Trophoblast cell (in vitro differentiated cells and primary cell): ENCODE measurements at regions not wholly inside any gene's neighbourhood (a gene's known extent, or its start where the extent isn't known, plus 50 kb on each side); places are given as distances from the start of the nearest gene placed in this dataset.
"Not testable (repeated sequence)": the region's sequence is repeated elsewhere in the genome, so short reads cannot be mapped to it uniquely, and the experiment has no call there.

Experiments
- DNase-seq, 2 donors: peaks; one replicate each; pipeline ENCODE4 v3.0.0-alpha.2; 2016
- H2AFZ ChIP-seq: 2 replicates; pipeline ENCODE4 v1.6.1; 2013; ENCODE audit warnings: low read length, moderate library complexity, mild to moderate bottlenecking; ENCODE audit not compliant: insufficient read depth, poor library complexity
- H2AK5ac ChIP-seq: 2 replicates; pipeline ENCODE4 v1.6.1; 2013; ENCODE audit warnings: mild to moderate bottlenecking, low read length
- H2BK120ac ChIP-seq: 2 replicates; pipeline ENCODE4 v1.6.1; 2013; ENCODE audit warnings: low read length, mild to moderate bottlenecking, moderate library complexity; ENCODE audit not compliant: insufficient read depth, poor library complexity
- H2BK12ac ChIP-seq: 2 replicates; pipeline ENCODE4 v1.6.1; 2013; ENCODE audit warnings: mild to moderate bottlenecking, low read length, moderate library complexity
- H2BK5ac ChIP-seq: 2 replicates; pipeline ENCODE4 v1.6.1; 2013; ENCODE audit warnings: low read length, low read depth, moderate library complexity, mild to moderate bottlenecking; ENCODE audit not compliant: poor library complexity
- H3K14ac ChIP-seq: 2 replicates; pipeline ENCODE4 v1.6.1; 2013; ENCODE audit warnings: mild to moderate bottlenecking, low read length
- H3K18ac ChIP-seq: 2 replicates; pipeline ENCODE4 v1.6.1; 2013; ENCODE audit warnings: mild to moderate bottlenecking, low read length
- H3K23ac ChIP-seq: 2 replicates; pipeline ENCODE4 v1.6.1; 2013; ENCODE audit warnings: low read length
- H3K27ac ChIP-seq: 2 replicates; pipeline ENCODE4 v1.5.1; 2013; ENCODE audit warnings: low read depth, mild to moderate bottlenecking, inconsistent platforms, low read length, moderate library complexity
- H3K27me3 ChIP-seq: 2 replicates; pipeline ENCODE4 v1.6.1; 2013; ENCODE audit warnings: inconsistent platforms, mild to moderate bottlenecking, low read length, moderate library complexity; ENCODE audit not compliant: insufficient read depth
- H3K36me3 ChIP-seq, 2 experiments: 1 replicate in 1 of 2; 2 replicates in 1 of 2; pipeline ENCODE4 v1.6.1; 2013; ENCODE audit warnings: low read length in 2 of 2, mild to moderate bottlenecking in 2 of 2, moderate library complexity in 1 of 2; ENCODE audit not compliant: insufficient read depth in 2 of 2, control insufficient read depth in 1 of 2
- H3K4ac ChIP-seq: 2 replicates; pipeline ENCODE4 v1.6.1; 2013; ENCODE audit warnings: low read depth, mild to moderate bottlenecking, low read length, moderate library complexity
- H3K4me1 ChIP-seq, 2 experiments: 1 replicate in 1 of 2; 2 replicates in 1 of 2; pipeline ENCODE4 v1.6.1; 2013; ENCODE audit warnings: low read length in 2 of 2, mild to moderate bottlenecking in 2 of 2, moderate library complexity in 1 of 2; ENCODE audit not compliant: insufficient read depth in 2 of 2, control insufficient read depth in 1 of 2
- H3K4me2 ChIP-seq: 2 replicates; pipeline ENCODE4 v1.6.1; 2013; ENCODE audit warnings: inconsistent platforms, mild to moderate bottlenecking, low read length, moderate library complexity
- H3K4me3 ChIP-seq: 2 replicates; pipeline ENCODE4 v1.5.1; 2013; ENCODE audit warnings: mild to moderate bottlenecking, low read depth, low read length, inconsistent platforms
- H3K79me1 ChIP-seq: one replicate; pipeline ENCODE4 v1.6.1; 2013; ENCODE audit warnings: low read length
- H3K79me2 ChIP-seq: 2 replicates; pipeline ENCODE4 v1.6.1; 2013; ENCODE audit warnings: low read length, mild to moderate bottlenecking; ENCODE audit not compliant: control insufficient read depth, insufficient read depth, poor library complexity
- H3K9ac ChIP-seq: 2 replicates; pipeline ENCODE4 v1.6.1; 2013; ENCODE audit warnings: mild to moderate bottlenecking, low read length
- H3K9me3 ChIP-seq: 2 replicates; pipeline ENCODE4 v1.6.1; 2013; ENCODE audit warnings: low read depth, mild to moderate bottlenecking, control low read depth, inconsistent platforms, low read length; ENCODE audit not compliant: insufficient read depth
- H4K12ac ChIP-seq: 2 replicates; pipeline ENCODE4 v1.6.1; 2013; ENCODE audit warnings: low read depth, mild to moderate bottlenecking, low read length, moderate library complexity
- H4K8ac ChIP-seq: 2 replicates; pipeline ENCODE4 v1.6.1; 2013; ENCODE audit warnings: low read depth, mild to moderate bottlenecking, low read length, moderate library complexity
- H4K91ac ChIP-seq: one replicate; pipeline ENCODE4 v1.6.1; 2013; ENCODE audit warnings: low read depth, mild to moderate bottlenecking, low read length, moderate library complexity
- WGBS: extraction: QIAGEN DNeasy Blood & Tissue Kit; methylation state at CpG from one replicate; pipeline ENCODE4 v1.1.7; 2013; ENCODE audit warnings: missing lambda C conversion rate; ENCODE audit not compliant: insufficient read length, insufficient coverage; ENCODE audit errors: extremely low coverage; 5-methylcytosine and 5-hydroxymethylcytosine counted together

GRCh38 chr4:111959222-111959621, 186.0 kb upstream of the FAM241A start:
- Histone ChIP-seq H2BK120ac (no peak overlapping the region), H2AFZ (no peak overlapping the region), H4K12ac (no peak overlapping the region), H2BK12ac (no peak overlapping the region), H2AK5ac (no peak overlapping the region), H3K79me1 (no peaks in the 10 kb centered on the region), H4K8ac (no peak overlapping the region), H3K4me2 (no peak overlapping the region), H3K36me3 (no peaks in the 10 kb centered on the region), H3K23ac (no peak overlapping the region), H3K4ac (no peak overlapping the region), H3K4me3 (no peak overlapping the region), H3K27ac (no peak overlapping the region), H3K79me2 (no peaks in the 10 kb centered on the region), H2BK5ac (no peak overlapping the region), H3K4me1 (peaks cover 0 to 3% of the 10 kb centered on the region in 2 experiments), H3K9ac (no peak overlapping the region), H3K9me3 (no peaks in the 10 kb centered on the region), H4K91ac (no peak overlapping the region), H3K14ac (no peak overlapping the region), H3K18ac (no peak overlapping the region), H3K27me3 (no peaks in the 10 kb centered on the region)
- no CpG with 5 or more reads among the region's 2 CpGs for WGBS
- DNase-seq, result peak; percentile 40 to 47

GRCh38 chr4:111960241-111960667, 185.0 kb upstream of the FAM241A start:
- Histone ChIP-seq H3K23ac (no peak overlapping the region), H2AK5ac (no peak overlapping the region), H3K36me3 (no peaks in the 10 kb centered on the region), H3K27me3 (no peaks in the 10 kb centered on the region), H2AFZ (no peak overlapping the region), H3K4me3 (no peak overlapping the region), H2BK5ac (no peak overlapping the region), H3K79me2 (no peaks in the 10 kb centered on the region), H3K14ac (no peak overlapping the region), H4K12ac (no peak overlapping the region), H3K18ac (no peak overlapping the region), H4K91ac (no peak overlapping the region), H3K9ac (no peak overlapping the region), H3K4me1 (peaks cover 0 to 3% of the 10 kb centered on the region in 2 experiments), H3K9me3 (no peaks in the 10 kb centered on the region), H3K4me2 (no peak overlapping the region), H2BK120ac (no peak overlapping the region), H4K8ac (no peak overlapping the region), H3K79me1 (no peaks in the 10 kb centered on the region), H2BK12ac (no peak overlapping the region), H3K4ac (no peak overlapping the region), H3K27ac (peak overlapping the region; percentile 23)
- DNase-seq, result peak; percentile 62 to 89
- no CpG with 5 or more reads among the region's 2 CpGs for WGBS

DNA sequence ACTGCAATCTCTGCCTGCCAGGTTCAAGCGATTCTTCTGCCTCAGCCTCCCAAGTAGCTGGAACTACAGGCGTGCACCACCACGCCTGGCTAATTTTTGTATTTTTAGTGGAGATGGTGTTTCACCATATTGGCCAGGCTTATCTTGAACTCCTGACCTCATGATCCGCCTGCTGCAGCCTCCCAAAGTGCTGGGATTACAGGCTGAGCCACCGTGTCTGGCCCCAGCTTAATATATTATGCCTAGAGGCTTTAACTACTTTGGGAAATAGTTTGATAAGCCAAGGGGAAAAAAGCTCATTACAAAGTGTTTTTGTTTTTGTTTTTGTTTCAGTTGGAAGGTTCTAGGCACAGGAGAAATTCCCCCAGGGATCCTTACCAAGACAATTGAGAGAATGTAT, 184.2 kb upstream of the FAM241A start:
- H3K18ac ChIP-seq, H3K9me3 ChIP-seq, H2AK5ac ChIP-seq, H3K79me1 ChIP-seq, H4K8ac ChIP-seq, H3K4me1 ChIP-seq, H3K79me2 ChIP-seq, H3K27ac ChIP-seq, H3K4me2 ChIP-seq, DNase-seq, H2BK12ac ChIP-seq, H3K23ac ChIP-seq, H2AFZ ChIP-seq, H3K4me3 ChIP-seq, H3K36me3 ChIP-seq, H3K4ac ChIP-seq, H3K27me3 ChIP-seq, H2BK5ac ChIP-seq, H3K14ac ChIP-seq, H4K12ac ChIP-seq, H3K9ac ChIP-seq, H4K91ac ChIP-seq, H2BK120ac ChIP-seq: not testable (repeated sequence)
- no CpG with 5 or more reads among the region's 5 CpGs for WGBS

- Histone ChIP-seq H3K18ac (no peak overlapping the region), H4K8ac (no peak overlapping the region), H2BK5ac (no peak overlapping the region), H2AFZ (no peak overlapping the region), H2AK5ac (no peak overlapping the region), H3K4ac (no peak overlapping the region), H3K27ac (no peak overlapping the region), H2BK12ac (no peak overlapping the region), H3K79me2 (no peaks in the 10 kb centered on the region), H3K4me3 (no peak overlapping the region), H3K27me3 (no peaks in the 10 kb centered on the region), H3K9ac (no peak overlapping the region), H3K79me1 (no peaks in the 10 kb centered on the region), H3K9me3 (no peaks in the 10 kb centered on the region), H3K4me2 (no peak overlapping the region), H4K91ac (no peak overlapping the region), H3K23ac (no peak overlapping the region), H3K4me1 (peaks cover 0 to 3% of the 10 kb centered on the region in 2 experiments), H3K36me3 (no peaks in the 10 kb centered on the region), H2BK120ac (no peak overlapping the region), H4K12ac (no peak overlapping the region), H3K14ac (no peak overlapping the region)
- WGBS, result no CpG with 5 or more reads among the region's 1 CpG
- DNase-seq, result no peak
These were observed 183.4 kb upstream of the FAM241A start for GRCh38 chr4:111961809-111962208.
